ENCODE measurements at regions not wholly inside any gene's neighbourhood (a gene's known extent, or its start where the extent isn't known, plus 50 kb on each side); places are given as distances from the start of the nearest gene placed in this dataset.

GRCh38 chr14:44165936-44166335 lies 341.1 kb downstream of the FSCB start:
- DNase-seq (ENCODE audit: low spot score, unreplicated experiment), result no peak
- Mint-ChIP-seq H3K36me3 (ENCODE audit: insufficient read depth) (no peaks in the 10 kb centered on the region), H3K27me3 (no peaks in the 10 kb centered on the region), H3K4me3 (ENCODE audit: low read depth) (no peak overlapping the region), H3K27ac (no peak overlapping the region), H3K4me1 (ENCODE audit: low read depth) (peaks cover 3% of the 10 kb centered on the region), H3K9me3 (ENCODE audit: low read depth) (peaks cover 7% of the 10 kb centered on the region)
- TF ChIP-seq, protein P1, sequence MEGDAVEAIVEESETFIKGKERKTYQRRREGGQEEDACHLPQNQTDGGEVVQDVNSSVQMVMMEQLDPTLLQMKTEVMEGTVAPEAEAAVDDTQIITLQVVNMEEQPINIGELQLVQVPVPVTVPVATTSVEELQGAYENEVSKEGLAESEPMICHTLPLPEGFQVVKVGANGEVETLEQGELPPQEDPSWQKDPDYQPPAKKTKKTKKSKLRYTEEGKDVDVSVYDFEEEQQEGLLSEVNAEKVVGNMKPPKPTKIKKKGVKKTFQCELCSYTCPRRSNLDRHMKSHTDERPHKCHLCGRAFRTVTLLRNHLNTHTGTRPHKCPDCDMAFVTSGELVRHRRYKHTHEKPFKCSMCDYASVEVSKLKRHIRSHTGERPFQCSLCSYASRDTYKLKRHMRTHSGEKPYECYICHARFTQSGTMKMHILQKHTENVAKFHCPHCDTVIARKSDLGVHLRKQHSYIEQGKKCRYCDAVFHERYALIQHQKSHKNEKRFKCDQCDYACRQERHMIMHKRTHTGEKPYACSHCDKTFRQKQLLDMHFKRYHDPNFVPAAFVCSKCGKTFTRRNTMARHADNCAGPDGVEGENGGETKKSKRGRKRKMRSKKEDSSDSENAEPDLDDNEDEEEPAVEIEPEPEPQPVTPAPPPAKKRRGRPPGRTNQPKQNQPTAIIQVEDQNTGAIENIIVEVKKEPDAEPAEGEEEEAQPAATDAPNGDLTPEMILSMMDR (IDR thresholded peaks at IDR 0.05; ENCODE audit: unreplicated experiment), result no peak

GRCh38 chr14:44165286-44165685 lies 341.8 kb downstream of the FSCB start:
- Mint-ChIP-seq H3K27me3 (no peaks in the 10 kb centered on the region), H3K36me3 (ENCODE audit: insufficient read depth) (no peaks in the 10 kb centered on the region), H3K9me3 (ENCODE audit: low read depth) (peaks cover 7% of the 10 kb centered on the region), H3K4me1 (ENCODE audit: low read depth) (peaks cover 3% of the 10 kb centered on the region), H3K4me3 (ENCODE audit: low read depth) (no peak overlapping the region), H3K27ac (no peak overlapping the region)
- DNase-seq (ENCODE audit: low spot score, unreplicated experiment), result no peak
- TF ChIP-seq, protein P1 (IDR thresholded peaks at IDR 0.05; ENCODE audit: unreplicated experiment), result no peak

GRCh38 chr14:44163946-44164345 lies 343.1 kb downstream of the FSCB start:
- TF ChIP-seq, protein P1 (IDR thresholded peaks at IDR 0.05; ENCODE audit: unreplicated experiment), result no peak
- Mint-ChIP-seq H3K4me3 (ENCODE audit: low read depth) (no peak overlapping the region), H3K27ac (no peak overlapping the region), H3K27me3 (no peaks in the 10 kb centered on the region), H3K4me1 (ENCODE audit: low read depth) (peaks cover 3% of the 10 kb centered on the region), H3K36me3 (ENCODE audit: insufficient read depth) (no peaks in the 10 kb centered on the region), H3K9me3 (ENCODE audit: low read depth) (peaks cover 7% of the 10 kb centered on the region)
- DNase-seq (ENCODE audit: low spot score, unreplicated experiment), result no peak

GRCh38 chr14:44162197-44162596 lies 344.9 kb downstream of the FSCB start:
- Mint-ChIP-seq H3K27me3 (no peaks in the 10 kb centered on the region), H3K4me3 (ENCODE audit: low read depth) (no peak overlapping the region), H3K9me3 (ENCODE audit: low read depth) (peaks cover 13% of the 10 kb centered on the region), H3K27ac (no peak overlapping the region), H3K36me3 (ENCODE audit: insufficient read depth) (no peaks in the 10 kb centered on the region), H3K4me1 (ENCODE audit: low read depth) (peaks cover 3% of the 10 kb centered on the region)
- DNase-seq (ENCODE audit: low spot score, unreplicated experiment), result no peak
- TF ChIP-seq, protein P1 (IDR thresholded peaks at IDR 0.05; ENCODE audit: unreplicated experiment), result no peak

- no peak overlapping the region for H3K27ac Mint-ChIP-seq
- peaks cover 20% of the 10 kb centered on the region for H3K9me3 Mint-ChIP-seq (ENCODE audit: low read depth)
- no peak overlapping the region for H3K4me3 Mint-ChIP-seq (ENCODE audit: low read depth)
- H3K4me1 Mint-ChIP-seq (ENCODE audit: low read depth), result peaks cover 2% of the 10 kb centered on the region
- H3K27me3 Mint-ChIP-seq, result no peaks in the 10 kb centered on the region
- TF ChIP-seq, protein P1 (IDR thresholded peaks at IDR 0.05; ENCODE audit: unreplicated experiment), result no peak
- DNase-seq (ENCODE audit: low spot score, unreplicated experiment), result no peak
- H3K36me3 Mint-ChIP-seq (ENCODE audit: insufficient read depth), result peaks cover 2% of the 10 kb centered on the region
Observed at GRCh38 chr14:44154874-44155273, 352.2 kb downstream of the FSCB start.
